ENCODE measurements at regions not wholly inside any gene's neighbourhood (a gene's known extent, or its start where the extent isn't known, plus 50 kb on each side); places are given as distances from the start of the nearest gene placed in this dataset.

DNA sequence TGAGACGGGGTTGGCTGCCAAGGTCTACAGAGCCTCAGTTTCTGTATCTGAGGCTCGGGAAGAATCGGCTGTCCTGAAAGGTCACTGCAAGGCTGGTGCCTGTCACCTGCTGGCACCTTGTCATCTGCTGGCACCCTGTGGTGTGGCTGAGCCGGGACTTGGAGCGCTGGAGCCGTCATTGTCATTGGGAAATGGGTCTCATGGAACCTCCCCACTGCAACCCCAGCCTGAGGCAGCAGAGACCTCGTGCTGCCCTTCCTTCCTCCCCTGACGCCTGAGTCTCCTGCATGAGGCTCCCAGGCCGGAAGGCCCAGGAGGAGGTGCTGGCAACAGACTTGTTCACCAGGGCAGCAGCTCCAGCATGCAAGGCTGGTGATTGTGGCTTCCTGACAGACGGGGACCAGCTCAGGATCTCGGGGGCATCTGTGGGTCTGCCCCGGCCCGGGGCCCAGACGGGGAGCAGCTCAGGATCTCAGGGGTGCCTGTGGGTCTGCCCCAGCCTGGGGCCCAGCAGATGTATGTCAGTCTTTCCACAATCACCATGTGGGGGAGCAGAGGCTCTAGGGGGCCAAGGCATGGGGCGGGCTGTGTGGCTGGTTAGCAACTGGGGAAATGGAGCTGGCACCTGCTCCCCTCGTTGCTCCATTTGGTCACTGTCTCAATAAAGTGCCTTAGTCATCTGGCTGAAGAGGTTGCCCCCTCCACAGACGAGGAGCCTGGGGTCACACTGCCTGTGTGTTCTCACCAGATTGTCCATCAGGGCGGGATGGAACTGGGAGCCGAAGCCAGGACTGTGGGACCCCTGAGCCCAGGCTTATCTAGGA, 668.7 kb downstream of the BRD1 start:
- TF ChIP-seq, protein P1, sequence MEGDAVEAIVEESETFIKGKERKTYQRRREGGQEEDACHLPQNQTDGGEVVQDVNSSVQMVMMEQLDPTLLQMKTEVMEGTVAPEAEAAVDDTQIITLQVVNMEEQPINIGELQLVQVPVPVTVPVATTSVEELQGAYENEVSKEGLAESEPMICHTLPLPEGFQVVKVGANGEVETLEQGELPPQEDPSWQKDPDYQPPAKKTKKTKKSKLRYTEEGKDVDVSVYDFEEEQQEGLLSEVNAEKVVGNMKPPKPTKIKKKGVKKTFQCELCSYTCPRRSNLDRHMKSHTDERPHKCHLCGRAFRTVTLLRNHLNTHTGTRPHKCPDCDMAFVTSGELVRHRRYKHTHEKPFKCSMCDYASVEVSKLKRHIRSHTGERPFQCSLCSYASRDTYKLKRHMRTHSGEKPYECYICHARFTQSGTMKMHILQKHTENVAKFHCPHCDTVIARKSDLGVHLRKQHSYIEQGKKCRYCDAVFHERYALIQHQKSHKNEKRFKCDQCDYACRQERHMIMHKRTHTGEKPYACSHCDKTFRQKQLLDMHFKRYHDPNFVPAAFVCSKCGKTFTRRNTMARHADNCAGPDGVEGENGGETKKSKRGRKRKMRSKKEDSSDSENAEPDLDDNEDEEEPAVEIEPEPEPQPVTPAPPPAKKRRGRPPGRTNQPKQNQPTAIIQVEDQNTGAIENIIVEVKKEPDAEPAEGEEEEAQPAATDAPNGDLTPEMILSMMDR (IDR thresholded peaks at IDR 0.05): no peak
- TF ChIP-seq POLR2A (IDR thresholded peaks at IDR 0.05): no peak
- TF ChIP-seq POLR2AphosphoS5 (IDR thresholded peaks at IDR 0.05): no peak
